CD4-positive, alpha-beta T cell treated with Interleukin-4 for 4 hours (primary cell): ENCODE measurements at regions not wholly inside any gene's neighbourhood (a gene's known extent, or its start where the extent isn't known, plus 50 kb on each side); places are given as distances from the start of the nearest gene placed in this dataset.

Experiments
- DNase-seq: peaks from one replicate; pipeline ENCODE4 v3.0.0-alpha.2; 2020

DNA sequence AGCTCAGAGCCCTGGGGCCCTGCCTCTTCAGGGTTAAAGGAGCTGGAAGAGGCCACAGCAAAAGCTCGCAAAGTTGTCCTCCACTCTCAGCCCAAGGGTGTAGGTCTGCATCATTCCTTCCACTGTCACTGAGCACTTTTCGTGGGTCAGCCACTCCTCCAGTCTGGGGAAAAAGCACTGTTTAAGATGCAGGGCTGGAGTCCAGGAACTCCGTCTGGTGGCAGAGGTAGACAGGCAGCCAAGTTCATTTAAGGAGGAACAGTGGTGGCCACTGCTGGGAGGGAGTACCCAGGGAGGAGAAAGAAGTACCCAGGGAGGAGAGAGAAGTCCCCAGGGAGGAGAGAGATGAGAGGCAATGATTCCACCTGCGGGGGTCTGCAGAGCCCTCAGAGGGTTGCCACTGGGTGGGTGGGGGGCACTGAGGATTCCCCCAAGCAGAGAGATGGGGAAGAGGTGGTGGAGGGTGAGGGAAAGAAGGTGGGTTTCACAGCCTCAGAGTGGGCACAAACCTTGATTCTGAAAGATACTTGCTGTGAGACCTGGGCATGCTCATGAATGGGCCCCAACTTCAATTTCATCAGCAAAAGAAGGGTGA lies 70.0 kb upstream of the B3GAT1 start:
- DNase-seq, result no peak

DNA sequence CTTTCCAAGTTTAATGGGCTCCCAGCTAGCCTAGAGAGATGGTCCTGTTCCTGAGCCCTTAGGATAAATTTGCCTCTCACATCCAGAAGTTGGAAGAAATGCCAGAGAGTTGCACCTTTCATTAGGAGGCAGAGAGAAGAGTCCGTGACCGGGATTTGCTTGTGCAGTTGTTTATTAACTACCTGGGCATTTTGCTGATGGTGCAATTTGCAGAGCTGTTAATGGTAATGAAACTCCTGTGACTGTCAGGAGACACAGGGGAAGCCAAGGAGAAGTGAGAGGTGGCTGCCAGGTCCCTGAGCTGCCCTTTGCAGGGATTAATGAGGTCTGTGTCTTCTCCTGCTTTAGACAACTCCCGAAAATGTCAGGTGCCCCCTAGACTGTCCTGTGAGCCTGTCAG lies 69.1 kb upstream of the B3GAT1 start:
- DNase-seq, result no peak

DNA sequence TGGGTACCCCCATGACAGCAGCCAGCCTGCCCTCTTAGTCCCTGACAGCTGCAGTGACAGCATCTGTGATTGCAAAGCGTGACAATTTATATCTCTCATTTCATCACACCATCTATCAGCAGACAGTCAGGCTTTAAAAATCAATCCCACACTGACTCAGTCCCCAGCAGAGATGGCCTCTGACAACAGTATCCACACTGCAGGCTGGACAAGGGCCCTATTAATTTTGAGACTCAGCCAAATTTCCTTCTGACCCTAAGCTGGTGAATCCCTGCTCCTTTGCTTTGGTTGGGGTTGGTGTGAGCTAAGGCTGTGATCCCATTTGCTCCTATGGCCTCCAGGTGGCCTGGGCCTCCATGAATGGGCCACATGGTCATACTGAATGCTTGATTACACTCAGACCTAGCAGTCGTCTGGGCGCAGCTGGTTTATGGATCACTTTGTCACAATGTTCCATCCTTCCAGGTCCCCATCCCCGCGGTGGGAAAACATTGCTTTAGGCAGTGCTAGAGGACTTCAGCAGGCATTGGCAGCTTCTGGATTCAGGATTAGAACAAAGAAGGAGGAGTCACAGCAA lies 68.2 kb upstream of the B3GAT1 start:
- no peak for DNase-seq

DNA sequence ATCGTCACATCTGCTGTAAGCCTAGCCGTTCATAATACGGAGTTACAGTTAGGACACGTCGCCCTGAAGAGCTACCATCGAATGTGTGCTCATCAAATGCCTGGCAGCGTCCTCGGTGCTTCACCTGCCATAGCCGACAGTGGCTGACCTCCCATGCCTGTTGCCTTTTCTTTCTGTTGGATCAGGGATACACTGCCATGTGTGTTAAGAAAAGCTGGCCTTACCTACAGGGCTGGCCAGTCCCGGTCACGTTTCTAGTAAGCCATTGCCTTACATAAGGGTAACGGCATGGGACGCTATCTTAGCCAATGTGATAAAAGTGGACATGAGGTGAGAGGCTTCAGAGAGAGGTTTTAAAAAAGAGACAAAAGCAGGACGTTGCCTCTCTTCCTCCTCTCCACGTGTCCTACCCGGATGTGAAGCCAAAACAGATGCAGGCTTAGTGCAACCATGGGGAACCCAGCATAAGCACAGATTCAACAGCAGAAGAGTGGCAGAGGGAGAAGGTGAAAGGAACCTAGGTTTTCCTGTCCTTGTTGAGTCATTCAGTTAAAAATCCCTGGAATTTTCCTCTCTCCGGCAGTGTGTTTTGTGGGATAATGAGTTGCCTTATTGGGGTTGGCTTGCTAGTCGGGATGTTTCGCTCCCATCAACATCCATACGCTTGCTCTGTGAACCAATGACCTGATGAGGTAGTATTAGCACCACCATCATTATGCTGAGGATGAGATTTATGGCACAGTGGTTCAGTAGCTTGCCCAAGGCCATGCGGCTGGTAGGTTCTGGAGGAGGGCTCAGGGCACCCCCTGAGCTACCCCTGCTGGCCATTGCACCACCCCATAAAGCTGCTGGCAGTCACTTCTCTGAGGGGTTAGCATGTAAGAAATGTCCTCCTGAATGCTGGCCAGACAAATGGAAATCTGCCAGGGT lies 67.4 kb upstream of the B3GAT1 start:
- no peak for DNase-seq

GRCh38 chr11:134478611-134479010 lies 66.6 kb upstream of the B3GAT1 start:
- no peak for DNase-seq

DNA sequence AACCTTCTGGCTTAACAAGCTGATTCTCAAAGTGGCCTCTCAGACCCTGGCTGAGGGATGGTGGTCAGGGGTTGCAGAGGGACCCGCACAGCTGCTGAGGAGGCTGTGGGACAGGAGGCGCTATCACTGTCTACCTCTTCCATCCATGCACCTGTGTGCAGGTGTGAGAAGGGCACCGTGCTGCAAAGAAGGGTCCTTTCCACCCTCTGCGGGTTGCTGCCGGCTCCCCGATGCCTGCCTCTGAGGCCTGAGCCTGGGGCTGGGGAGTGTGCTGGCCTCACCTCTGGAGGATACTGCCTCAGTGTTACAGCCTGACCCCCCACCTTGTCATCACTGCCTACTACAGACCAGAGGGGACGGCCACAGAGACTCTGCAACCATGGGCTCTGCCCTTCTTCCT lies 66.1 kb upstream of the B3GAT1 start:
- DNase-seq, result no peak

GRCh38 chr11:134477486-134477885 lies 65.4 kb upstream of the B3GAT1 start:
- no peak for DNase-seq

DNA sequence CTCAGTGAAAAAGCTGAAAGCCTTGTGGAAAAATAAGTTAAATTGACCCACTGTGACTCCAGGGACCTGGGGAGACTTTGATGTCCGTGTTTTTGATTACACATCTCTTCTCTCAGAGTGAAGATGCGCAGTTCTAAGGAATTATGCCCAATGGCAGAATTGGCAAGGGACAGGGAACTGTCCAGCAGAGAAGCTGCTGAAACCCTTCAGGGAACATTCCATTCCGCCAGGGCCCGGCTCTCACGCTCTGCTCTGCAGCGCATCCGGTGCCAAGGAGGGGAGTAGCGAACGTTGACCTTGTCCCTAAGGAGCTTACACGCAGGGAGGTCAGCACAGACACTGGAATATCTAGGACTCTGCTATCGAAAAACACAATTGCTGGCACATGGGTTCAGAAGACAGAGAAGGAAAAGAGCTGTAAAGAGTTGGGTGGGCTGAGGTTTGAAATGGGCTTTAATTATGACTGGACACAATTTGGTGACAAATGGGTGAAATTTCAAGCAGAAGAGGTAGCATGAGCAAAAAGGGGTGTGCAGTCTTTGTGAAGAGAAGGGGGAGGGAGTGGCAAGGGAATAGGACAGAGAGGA lies 64.5 kb upstream of the B3GAT1 start:
- no peak for DNase-seq

DNA sequence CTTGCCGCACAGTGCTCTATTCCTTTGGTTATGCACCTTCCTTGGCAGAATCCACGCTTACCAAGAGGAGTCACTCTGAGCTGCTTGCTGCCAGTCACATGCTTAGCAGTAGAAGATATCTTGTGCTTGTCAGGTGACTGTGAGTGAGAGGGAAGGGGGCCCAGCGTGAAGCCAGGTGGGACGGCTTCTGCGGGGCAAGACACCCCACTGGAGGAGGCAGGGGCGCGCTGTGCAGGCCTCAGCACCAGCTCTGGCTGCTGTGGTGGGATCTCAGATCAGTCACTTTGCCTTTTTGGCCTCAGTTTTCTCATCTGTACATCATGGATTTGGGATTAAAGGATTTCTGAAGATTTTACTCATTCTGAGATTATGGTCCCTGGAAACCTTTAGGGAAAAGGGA lies 63.9 kb upstream of the B3GAT1 start:
- no peak for DNase-seq

DNA sequence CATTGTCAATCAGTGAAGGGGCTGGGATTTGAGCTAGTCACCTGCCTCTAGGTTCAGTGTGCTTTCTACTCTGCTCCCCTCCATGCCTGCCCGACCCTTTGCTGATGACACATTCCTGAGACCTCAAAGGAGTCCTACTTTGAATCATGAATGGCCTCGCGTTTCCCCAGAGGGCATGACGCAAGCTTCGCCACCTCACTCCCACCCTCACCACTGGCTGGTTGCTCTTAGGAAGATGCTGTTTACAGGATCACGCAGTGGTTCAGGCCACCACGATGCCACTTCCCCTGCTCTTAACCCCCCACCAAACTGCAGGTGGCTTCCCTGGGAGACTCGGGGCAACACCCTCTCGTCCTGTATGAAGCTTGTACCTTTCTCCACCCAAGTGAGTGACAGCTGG lies 62.9 kb upstream of the B3GAT1 start:
- DNase-seq, result no peak

- DNase-seq, result no peak
Measured at GRCh38 chr11:134474070-134474860, 62.2 kb upstream of the B3GAT1 start.

GRCh38 chr11:134471716-134472455 lies 59.8 kb upstream of the B3GAT1 start:
- no peak for DNase-seq

- DNase-seq, result no peak
Measured at GRCh38 chr11:134471087-134471715, 59.2 kb upstream of the B3GAT1 start.

- no peak for DNase-seq
Measured at GRCh38 chr11:134470238-134470637, 58.2 kb upstream of the B3GAT1 start.

DNA sequence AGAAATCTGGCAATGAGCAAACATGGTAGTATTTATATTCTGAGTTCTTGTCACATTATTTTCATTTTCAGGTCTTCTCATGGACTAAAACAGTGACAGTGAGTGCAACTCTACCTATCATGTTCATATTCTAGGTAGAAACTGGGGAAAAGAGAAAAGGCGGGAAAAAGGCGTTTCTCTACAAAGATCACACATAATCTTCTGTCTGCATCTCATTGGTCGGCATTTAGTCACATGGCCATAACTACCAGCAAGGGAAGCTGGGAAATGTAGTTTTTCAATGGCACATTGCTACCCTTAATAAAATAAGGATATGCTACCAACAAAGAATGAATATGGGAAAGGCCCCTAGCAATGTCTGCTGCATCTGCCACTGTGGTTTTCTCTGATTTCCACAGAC lies 57.6 kb upstream of the B3GAT1 start:
- no peak for DNase-seq

GRCh38 chr11:134468796-134469195 lies 56.8 kb upstream of the B3GAT1 start:
- no peak for DNase-seq

DNA sequence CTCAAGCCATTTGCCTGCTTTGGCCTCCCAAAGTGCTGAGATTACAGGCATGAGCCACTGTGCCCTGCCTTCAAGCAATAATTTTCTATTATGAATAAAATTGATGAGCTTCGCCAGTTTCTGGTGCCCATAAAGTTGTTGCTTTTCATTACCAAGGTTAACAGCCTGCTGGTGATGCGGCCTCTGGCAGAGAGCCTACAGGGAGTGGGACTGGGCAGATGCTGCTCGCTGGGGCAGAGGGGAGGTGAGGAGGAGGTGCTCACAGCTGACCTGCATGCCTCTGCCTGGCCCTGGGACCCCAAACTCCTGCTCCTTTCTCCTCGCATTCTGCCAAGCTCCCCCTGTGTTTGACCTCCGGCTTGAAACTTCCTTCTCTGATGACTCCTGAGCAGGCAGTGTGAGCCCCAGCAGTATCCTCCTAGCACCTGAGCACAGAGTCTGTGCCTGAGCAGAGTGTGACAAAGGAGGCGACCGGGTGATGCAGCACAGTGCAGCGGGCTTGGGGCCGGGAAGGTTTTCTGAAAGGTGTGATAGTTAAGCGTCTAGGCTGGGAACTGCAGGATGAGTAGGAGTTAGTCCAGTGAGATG lies 56.1 kb upstream of the B3GAT1 start:
- DNase-seq, result no peak

GRCh38 chr11:134466610-134467567 lies 54.8 kb upstream of the B3GAT1 start:
- DNase-seq, result no peak

- no peak for DNase-seq
Measured at GRCh38 chr11:134466156-134466555, 54.1 kb upstream of the B3GAT1 start.
